ENCODE measurements at regions not wholly inside any gene's neighbourhood (a gene's known extent, or its start where the extent isn't known, plus 50 kb on each side); places are given as distances from the start of the nearest gene placed in this dataset.

- Histone ChIP-seq H3K27me3 (ENCODE audit: control insufficient read depth in 1 of 2, insufficient read depth in 2 of 2, low read length in 2 of 2) (no peaks in the 10 kb centered on the region), H3K9ac (ENCODE audit: low read length) (no peak overlapping the region), H3K4me1 (ENCODE audit: insufficient read depth, low read length) (peaks cover 39% of the 10 kb centered on the region), H3K4me3 (ENCODE audit: low read depth in 1 of 2, low read length in 2 of 2) (no peak overlapping the region), H3K9me3 (ENCODE audit: low read length) (no peaks in the 10 kb centered on the region), H3K27ac (ENCODE audit: low read depth, low read length) (no peak overlapping the region), H3K36me3 (ENCODE audit: insufficient read depth, low read length) (no peaks in the 10 kb centered on the region)
Observed at GRCh38 chr3:102144063-102144462, 290.8 kb upstream of the ZPLD1 start.

DNA sequence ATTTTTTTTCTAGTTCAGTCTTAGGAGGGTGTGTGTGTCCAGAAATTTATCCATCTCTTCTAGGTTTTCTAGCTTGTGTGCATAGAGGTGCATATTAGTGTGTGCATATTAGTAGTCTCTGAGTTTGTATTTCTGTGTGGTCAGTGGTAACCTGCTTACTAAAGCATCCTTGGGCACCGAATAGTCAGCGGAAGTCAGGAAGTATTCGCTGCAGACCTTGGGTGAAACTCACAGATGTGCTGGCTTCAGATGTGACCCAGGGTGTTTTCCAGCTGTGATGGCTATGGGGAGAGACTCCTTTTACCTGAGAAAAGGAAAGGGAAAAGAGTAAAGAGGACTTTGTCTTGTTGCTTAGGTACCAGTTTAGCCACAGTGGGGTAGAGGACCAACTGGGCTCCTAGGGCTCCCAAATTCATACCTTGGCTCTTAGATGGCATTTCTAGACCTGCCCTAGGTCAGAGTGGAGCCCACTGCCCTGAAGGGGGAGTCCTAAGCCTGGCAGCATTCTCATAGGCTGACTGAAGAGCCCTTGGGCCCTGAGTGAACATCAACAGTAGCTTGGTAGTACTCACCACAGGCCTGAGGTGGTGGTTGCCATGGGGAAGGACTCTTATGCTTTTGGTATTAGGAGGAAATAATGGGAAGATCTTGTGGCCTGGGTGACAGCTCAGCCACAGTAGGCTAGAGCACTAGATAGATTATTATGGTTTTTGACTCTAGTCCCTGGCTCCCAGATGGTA lies 286.0 kb upstream of the ZPLD1 start:
- Histone ChIP-seq H3K36me3 (ENCODE audit: insufficient read depth, low read length) (no peaks in the 10 kb centered on the region), H3K4me1 (ENCODE audit: insufficient read depth, low read length) (peaks cover 7% of the 10 kb centered on the region), H3K27me3 (ENCODE audit: control insufficient read depth in 1 of 2, insufficient read depth in 2 of 2, low read length in 2 of 2) (no peaks in the 10 kb centered on the region), H3K4me3 (ENCODE audit: low read depth in 1 of 2, low read length in 2 of 2) (no peak overlapping the region), H3K9me3 (ENCODE audit: low read length) (no peaks in the 10 kb centered on the region), H3K27ac (ENCODE audit: low read depth, low read length) (no peak overlapping the region), H3K9ac (ENCODE audit: low read length) (no peak overlapping the region)

GRCh38 chr3:102151935-102152334 lies 282.9 kb upstream of the ZPLD1 start:
- no peaks in the 10 kb centered on the region for H3K27me3 ChIP-seq (ENCODE audit: control insufficient read depth in 1 of 2, insufficient read depth in 2 of 2, low read length in 2 of 2)
- no peak overlapping the region for H3K9ac ChIP-seq (ENCODE audit: low read length)
- no peak overlapping the region for H3K27ac ChIP-seq (ENCODE audit: low read depth, low read length)
- H3K36me3 ChIP-seq (ENCODE audit: insufficient read depth, low read length), result no peaks in the 10 kb centered on the region
- H3K9me3 ChIP-seq (ENCODE audit: low read length), result no peaks in the 10 kb centered on the region
- no peaks in the 10 kb centered on the region for H3K4me1 ChIP-seq (ENCODE audit: insufficient read depth, low read length)
- H3K4me3 ChIP-seq (ENCODE audit: low read depth in 1 of 2, low read length in 2 of 2), result no peak overlapping the region

DNA sequence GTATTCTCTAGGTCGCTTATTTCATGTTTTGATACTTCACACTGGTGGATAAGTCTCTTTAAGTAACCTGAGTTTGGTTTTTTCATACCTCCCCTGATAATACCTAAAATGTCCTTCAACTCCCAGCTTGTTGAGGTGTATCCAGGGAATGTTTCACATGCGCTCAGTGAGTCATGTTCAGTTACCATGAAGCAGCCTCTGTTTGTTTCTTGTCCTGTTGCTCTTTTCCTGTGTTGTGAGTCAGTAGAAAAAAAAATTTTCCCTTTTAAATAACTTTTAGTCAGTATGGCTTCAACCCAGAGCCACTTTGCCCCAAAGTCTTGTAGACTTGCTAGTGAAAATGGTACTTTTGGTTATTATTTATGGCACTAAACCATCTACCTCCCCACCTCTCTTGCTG lies 278.4 kb upstream of the ZPLD1 start:
- H3K4me1 ChIP-seq (ENCODE audit: insufficient read depth, low read length), result no peaks in the 10 kb centered on the region
- H3K9me3 ChIP-seq (ENCODE audit: low read length), result no peaks in the 10 kb centered on the region
- H3K9ac ChIP-seq (ENCODE audit: low read length), result no peak overlapping the region
- H3K4me3 ChIP-seq (ENCODE audit: low read depth in 1 of 2, low read length in 2 of 2), result no peak overlapping the region
- no peak overlapping the region for H3K27ac ChIP-seq (ENCODE audit: low read depth, low read length)
- no peaks in the 10 kb centered on the region for H3K27me3 ChIP-seq (ENCODE audit: control insufficient read depth in 1 of 2, insufficient read depth in 2 of 2, low read length in 2 of 2)
- no peaks in the 10 kb centered on the region for H3K36me3 ChIP-seq (ENCODE audit: insufficient read depth, low read length)

GRCh38 chr3:102158080-102158740 lies 276.6 kb upstream of the ZPLD1 start:
- no peak overlapping the region for H3K9ac ChIP-seq (ENCODE audit: low read length)
- H3K4me1 ChIP-seq (ENCODE audit: insufficient read depth, low read length), result peaks cover 5% of the 10 kb centered on the region
- H3K27ac ChIP-seq (ENCODE audit: low read depth, low read length), result no peak overlapping the region
- no peaks in the 10 kb centered on the region for H3K36me3 ChIP-seq (ENCODE audit: insufficient read depth, low read length)
- no peaks in the 10 kb centered on the region for H3K27me3 ChIP-seq (ENCODE audit: control insufficient read depth in 1 of 2, insufficient read depth in 2 of 2, low read length in 2 of 2)
- no peaks in the 10 kb centered on the region for H3K9me3 ChIP-seq (ENCODE audit: low read length)
- H3K4me3 ChIP-seq (ENCODE audit: low read depth in 1 of 2, low read length in 2 of 2), result no peak overlapping the region

GRCh38 chr3:102159810-102160451 lies 274.9 kb upstream of the ZPLD1 start:
- Histone ChIP-seq H3K9ac (ENCODE audit: low read length) (no peak overlapping the region), H3K27me3 (ENCODE audit: control insufficient read depth in 1 of 2, insufficient read depth in 2 of 2, low read length in 2 of 2) (no peaks in the 10 kb centered on the region), H3K4me3 (ENCODE audit: low read depth in 1 of 2, low read length in 2 of 2) (no peak overlapping the region), H3K9me3 (ENCODE audit: low read length) (no peaks in the 10 kb centered on the region), H3K4me1 (ENCODE audit: insufficient read depth, low read length) (peaks cover 8% of the 10 kb centered on the region), H3K27ac (ENCODE audit: low read depth, low read length) (no peak overlapping the region), H3K36me3 (ENCODE audit: insufficient read depth, low read length) (no peaks in the 10 kb centered on the region)

DNA sequence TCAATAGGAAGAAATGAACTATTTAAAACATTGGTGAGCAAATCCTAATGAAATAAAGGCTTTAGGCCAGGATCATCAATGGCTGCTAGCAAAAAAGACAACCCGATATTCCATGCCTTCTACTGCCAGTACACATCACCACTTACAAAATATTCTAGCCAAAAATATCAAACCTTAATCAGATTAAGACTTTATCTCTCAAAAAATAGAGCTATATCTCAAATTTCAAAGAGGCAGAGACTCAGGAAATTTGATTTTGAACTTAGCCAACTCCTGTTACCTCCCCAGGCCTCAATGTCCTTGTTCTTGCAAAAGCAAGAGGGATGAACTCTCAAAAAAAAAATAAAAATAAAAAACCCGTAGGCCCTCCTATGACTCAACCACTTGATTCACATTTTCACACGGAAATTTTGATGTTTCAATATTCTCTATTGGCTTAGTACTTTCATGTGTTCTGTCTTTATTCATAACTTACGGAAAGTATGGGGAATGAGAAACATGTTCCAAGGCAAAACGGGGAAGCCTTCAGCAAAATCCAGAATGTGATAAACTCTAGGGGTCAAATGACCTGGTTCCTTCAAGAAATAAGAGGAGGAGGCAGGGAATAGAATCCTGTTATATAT lies 273.3 kb upstream of the ZPLD1 start:
- H3K27me3 ChIP-seq (ENCODE audit: control insufficient read depth in 1 of 2, insufficient read depth in 2 of 2, low read length in 2 of 2), result no peaks in the 10 kb centered on the region
- H3K4me1 ChIP-seq (ENCODE audit: insufficient read depth, low read length), result peaks cover 8% of the 10 kb centered on the region
- H3K4me3 ChIP-seq (ENCODE audit: low read depth in 1 of 2, low read length in 2 of 2), result no peak overlapping the region
- H3K9ac ChIP-seq (ENCODE audit: low read length), result no peak overlapping the region
- H3K36me3 ChIP-seq (ENCODE audit: insufficient read depth, low read length), result no peaks in the 10 kb centered on the region
- H3K27ac ChIP-seq (ENCODE audit: low read depth, low read length), result no peak overlapping the region
- no peaks in the 10 kb centered on the region for H3K9me3 ChIP-seq (ENCODE audit: low read length)

DNA sequence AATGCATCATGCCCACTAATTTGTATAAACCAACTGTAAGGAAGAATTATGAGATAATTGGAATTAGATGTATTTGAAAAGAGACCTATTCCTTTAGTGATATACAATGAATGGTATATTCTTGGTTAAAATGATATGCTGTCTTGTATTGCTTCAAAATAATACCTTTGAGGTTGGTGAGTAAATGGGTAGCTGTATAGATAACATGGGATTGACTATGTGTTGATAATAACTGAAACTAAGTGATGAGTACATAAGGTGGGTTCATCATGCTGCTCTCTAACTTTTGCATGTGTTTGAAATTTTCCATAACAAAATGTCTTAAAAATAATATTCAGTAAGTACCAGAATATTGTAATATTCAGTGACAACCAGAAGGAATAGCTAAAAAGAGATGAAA lies 272.6 kb upstream of the ZPLD1 start:
- Histone ChIP-seq H3K9ac (ENCODE audit: low read length) (no peak overlapping the region), H3K36me3 (ENCODE audit: insufficient read depth, low read length) (no peaks in the 10 kb centered on the region), H3K27me3 (ENCODE audit: control insufficient read depth in 1 of 2, insufficient read depth in 2 of 2, low read length in 2 of 2) (no peaks in the 10 kb centered on the region), H3K4me3 (ENCODE audit: low read depth in 1 of 2, low read length in 2 of 2) (no peak overlapping the region), H3K9me3 (ENCODE audit: low read length) (no peaks in the 10 kb centered on the region), H3K27ac (ENCODE audit: low read depth, low read length) (no peak overlapping the region), H3K4me1 (ENCODE audit: insufficient read depth, low read length) (peaks cover 8% of the 10 kb centered on the region)

DNA sequence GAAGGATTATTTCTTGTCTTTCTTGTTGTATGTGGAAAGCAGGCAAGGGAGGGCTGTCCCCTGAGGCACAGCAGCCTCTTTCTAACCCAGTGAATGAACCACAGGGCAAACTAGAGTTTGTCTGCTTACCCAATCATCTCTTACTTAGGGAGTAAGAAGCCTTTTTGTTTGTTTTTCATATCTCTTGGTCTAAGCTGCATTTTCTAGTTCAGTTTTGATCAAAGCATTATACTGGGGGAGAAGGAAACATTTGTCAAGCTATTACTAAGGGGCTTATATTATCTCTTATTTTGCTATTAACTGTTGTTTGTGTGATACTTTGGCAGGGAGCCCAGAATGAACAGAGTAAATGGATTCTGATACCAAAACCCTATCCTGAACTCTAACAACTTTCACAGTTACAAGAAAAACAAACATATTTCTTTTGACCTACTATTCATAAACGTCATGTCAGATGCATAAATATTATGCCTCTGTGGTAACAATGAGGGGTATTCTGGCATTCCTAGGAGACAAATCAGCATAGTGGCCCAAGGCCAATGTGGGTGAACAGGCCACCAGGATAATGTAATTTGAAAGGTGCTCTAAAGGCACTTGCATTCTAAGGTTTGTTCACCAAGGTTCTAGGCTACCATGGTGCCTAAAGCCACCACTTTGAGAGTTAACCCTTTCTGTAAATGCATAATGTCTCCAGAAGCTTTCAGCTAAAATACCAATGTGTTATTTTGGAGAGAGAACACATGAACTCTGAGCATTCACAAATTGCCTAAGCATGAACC lies 271.6 kb upstream of the ZPLD1 start:
- Histone ChIP-seq H3K9me3 (ENCODE audit: low read length) (no peaks in the 10 kb centered on the region), H3K36me3 (ENCODE audit: insufficient read depth, low read length) (no peaks in the 10 kb centered on the region), H3K27ac (ENCODE audit: low read depth, low read length) (peak overlapping the region; percentile 55), H3K4me3 (ENCODE audit: low read depth in 1 of 2, low read length in 2 of 2) (no peak overlapping the region), H3K27me3 (ENCODE audit: control insufficient read depth in 1 of 2, insufficient read depth in 2 of 2, low read length in 2 of 2) (no peaks in the 10 kb centered on the region), H3K4me1 (ENCODE audit: insufficient read depth, low read length) (peaks cover 8% of the 10 kb centered on the region), H3K9ac (ENCODE audit: low read length) (no peak overlapping the region)

DNA sequence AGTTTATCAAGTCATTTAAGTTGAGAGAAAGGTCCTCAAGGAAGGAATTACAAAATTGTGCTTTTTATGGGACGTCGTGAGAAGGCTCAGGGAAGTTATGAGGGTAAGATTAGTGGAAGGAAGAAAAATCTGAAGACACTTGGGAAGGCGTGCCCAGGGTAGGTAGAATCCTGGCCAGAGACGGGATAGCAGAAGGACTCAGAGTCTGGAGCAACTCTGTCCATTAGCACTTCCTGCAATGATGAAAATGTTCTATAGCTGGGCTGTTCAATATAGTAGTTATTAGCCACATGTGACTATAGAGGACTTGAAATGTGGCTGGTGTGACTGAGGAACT lies 271.0 kb upstream of the ZPLD1 start:
- Histone ChIP-seq H3K36me3 (ENCODE audit: insufficient read depth, low read length) (no peaks in the 10 kb centered on the region), H3K27me3 (ENCODE audit: control insufficient read depth in 1 of 2, insufficient read depth in 2 of 2, low read length in 2 of 2) (no peaks in the 10 kb centered on the region), H3K9me3 (ENCODE audit: low read length) (no peaks in the 10 kb centered on the region), H3K4me1 (ENCODE audit: insufficient read depth, low read length) (peaks cover 8% of the 10 kb centered on the region), H3K4me3 (ENCODE audit: low read depth in 1 of 2, low read length in 2 of 2) (no peak overlapping the region), H3K27ac (ENCODE audit: low read depth, low read length) (no peak overlapping the region), H3K9ac (ENCODE audit: low read length) (no peak overlapping the region)

- Histone ChIP-seq H3K9me3 (ENCODE audit: low read length) (no peaks in the 10 kb centered on the region), H3K27ac (ENCODE audit: low read depth, low read length) (no peak overlapping the region), H3K9ac (ENCODE audit: low read length) (no peak overlapping the region), H3K4me3 (ENCODE audit: low read depth in 1 of 2, low read length in 2 of 2) (no peak overlapping the region), H3K36me3 (ENCODE audit: insufficient read depth, low read length) (no peaks in the 10 kb centered on the region), H3K4me1 (ENCODE audit: insufficient read depth, low read length) (peaks cover 18% of the 10 kb centered on the region), H3K27me3 (ENCODE audit: control insufficient read depth in 1 of 2, insufficient read depth in 2 of 2, low read length in 2 of 2) (no peaks in the 10 kb centered on the region)
Observed at GRCh38 chr3:102165367-102165766, 269.4 kb upstream of the ZPLD1 start.
